Neural progenitor cell (in vitro differentiated cells): ENCODE measurements at regions not wholly inside any gene's neighbourhood (a gene's known extent, or its start where the extent isn't known, plus 50 kb on each side); places are given as distances from the start of the nearest gene placed in this dataset.

ENCODE experiments used
- DNase-seq: peaks from one replicate; pipeline ENCODE4 v3.0.0-alpha.2; 2016; ENCODE audit warnings: low spot score
- H2AFZ ChIP-seq: fragments of 200-600 bp; sonication (generic); replicated peaks from 2 replicates; pipeline ENCODE4 v1.6.1; 2016; ENCODE audit warnings: antibody characterized with exemption
- H3F3A ChIP-seq: fragments of 200-600 bp; sonication (generic); 2 replicates; pipeline ENCODE4 v1.6.1; 2016; ENCODE audit warnings: antibody characterized with exemption, low read depth
- H3K27ac ChIP-seq: fragments of 200-600 bp; sonication (generic); 2 replicates; pipeline ENCODE4 v1.5.1; 2016; ENCODE audit warnings: mild to moderate bottlenecking
- H3K27me3 ChIP-seq: fragments of 200-600 bp; sonication (generic); 2 replicates; pipeline ENCODE4 v1.6.1; 2016; ENCODE audit warnings: mild to moderate bottlenecking, moderate library complexity
- H3K36me3 ChIP-seq: fragments of 200-600 bp; sonication (generic); 2 replicates; pipeline ENCODE4 v1.5.1; 2016
- H3K4me1 ChIP-seq: fragments of 200-600 bp; sonication (generic); 2 replicates; pipeline ENCODE4 v1.6.1; 2016; ENCODE audit warnings: mixed run types
- H3K4me2 ChIP-seq: fragments of 200-600 bp; sonication (generic); 2 replicates; pipeline ENCODE4 v1.6.1; 2016
- H3K4me3 ChIP-seq: fragments of 200-600 bp; sonication (generic); 2 replicates; pipeline ENCODE4 v1.5.1; 2016
- H3K79me2 ChIP-seq: fragments of 200-600 bp; sonication (generic); 2 replicates; pipeline ENCODE4 v1.6.1; 2016; ENCODE audit warnings: low read depth
- H3K9ac ChIP-seq: fragments of 200-600 bp; sonication (generic); 2 replicates; pipeline ENCODE4 v1.6.1; 2016
- H3K9me3 ChIP-seq: fragments of 200-600 bp; sonication (generic); 2 replicates; pipeline ENCODE4 v1.5.1; 2016; ENCODE audit warnings: low read depth
- H4K20me1 ChIP-seq: fragments of 200-600 bp; sonication (generic); 2 replicates; pipeline ENCODE4 v1.6.1; 2016; ENCODE audit warnings: low read depth
- H3K27ac Mint-ChIP-seq: 3 replicates; pipeline ENCODE4 v1.8.0; 2021; ENCODE audit warnings: mixed read lengths
- H3K27me3 Mint-ChIP-seq: 2 replicates; pipeline ENCODE4 v1.8.0; 2022; ENCODE audit warnings: low read depth, mild to moderate bottlenecking, inconsistent platforms, moderate library complexity, mixed read lengths; ENCODE audit not compliant: insufficient read depth
- H3K36me3 Mint-ChIP-seq: 3 replicates; pipeline ENCODE4 v1.8.0; 2021; ENCODE audit warnings: mixed read lengths
- H3K4me1 Mint-ChIP-seq: 3 replicates; pipeline ENCODE4 v1.8.0; 2021; ENCODE audit warnings: mixed read lengths
- H3K4me3 Mint-ChIP-seq: 3 replicates; pipeline ENCODE4 v1.8.0; 2021; ENCODE audit warnings: mild to moderate bottlenecking, moderate library complexity, mixed read lengths
- H3K9me3 Mint-ChIP-seq: 3 replicates; pipeline ENCODE4 v1.8.0; 2020; ENCODE audit warnings: mixed read lengths
- EZH2 ChIP-seq: fragments of 200-600 bp; sonication (generic); IDR thresholded peaks from 2 replicates; pipeline ENCODE4 v1.6.1; 2017; ENCODE audit warnings: antibody characterized with exemption, mild to moderate bottlenecking, moderate library complexity
- EZH2phosphoT487 ChIP-seq: fragments of 200-600 bp; sonication (generic); IDR thresholded peaks from 2 replicates; pipeline ENCODE4 v1.6.1; 2017; ENCODE audit warnings: antibody characterized with exemption
- TF ChIP-seq, protein P1 (sequence below): fragments of 200-600 bp; sonication (generic); IDR thresholded peaks from 2 replicates; pipeline ENCODE4 v1.5.1; 2017; ENCODE audit warnings: antibody characterized with exemption, mild to moderate bottlenecking

DNA sequence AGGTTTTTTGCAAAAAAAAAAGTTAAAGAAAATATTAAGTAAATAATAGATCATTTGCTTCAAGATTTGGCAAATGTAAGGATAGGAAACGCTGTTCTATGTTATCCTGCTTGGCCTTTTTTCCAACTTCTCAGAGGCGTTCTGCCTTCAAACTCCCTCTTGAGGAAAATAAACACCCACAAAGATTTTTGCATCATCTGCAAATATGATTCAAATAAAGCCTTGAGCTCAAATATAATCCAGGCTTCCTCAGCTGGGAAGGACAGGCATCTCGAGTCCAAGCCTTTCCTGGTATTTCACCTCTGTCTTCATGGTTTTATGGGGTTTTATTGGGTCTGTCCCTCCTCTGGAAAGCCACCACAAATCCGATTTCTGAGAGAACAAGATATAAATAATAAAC lies 67.7 kb upstream of the PTPN1 start:
- no peak overlapping the region for H3K4me3 Mint-ChIP-seq
- peaks cover 3% of the 10 kb centered on the region for H3K27me3 Mint-ChIP-seq
- no peaks in the 10 kb centered on the region for H3K4me1 Mint-ChIP-seq
- H3F3A ChIP-seq: no peaks in the 10 kb centered on the region
- H3K27me3 ChIP-seq: no peaks in the 10 kb centered on the region
- TF ChIP-seq EZH2phosphoT487: no peak
- TF ChIP-seq EZH2: no peak
- TF ChIP-seq, protein P1, sequence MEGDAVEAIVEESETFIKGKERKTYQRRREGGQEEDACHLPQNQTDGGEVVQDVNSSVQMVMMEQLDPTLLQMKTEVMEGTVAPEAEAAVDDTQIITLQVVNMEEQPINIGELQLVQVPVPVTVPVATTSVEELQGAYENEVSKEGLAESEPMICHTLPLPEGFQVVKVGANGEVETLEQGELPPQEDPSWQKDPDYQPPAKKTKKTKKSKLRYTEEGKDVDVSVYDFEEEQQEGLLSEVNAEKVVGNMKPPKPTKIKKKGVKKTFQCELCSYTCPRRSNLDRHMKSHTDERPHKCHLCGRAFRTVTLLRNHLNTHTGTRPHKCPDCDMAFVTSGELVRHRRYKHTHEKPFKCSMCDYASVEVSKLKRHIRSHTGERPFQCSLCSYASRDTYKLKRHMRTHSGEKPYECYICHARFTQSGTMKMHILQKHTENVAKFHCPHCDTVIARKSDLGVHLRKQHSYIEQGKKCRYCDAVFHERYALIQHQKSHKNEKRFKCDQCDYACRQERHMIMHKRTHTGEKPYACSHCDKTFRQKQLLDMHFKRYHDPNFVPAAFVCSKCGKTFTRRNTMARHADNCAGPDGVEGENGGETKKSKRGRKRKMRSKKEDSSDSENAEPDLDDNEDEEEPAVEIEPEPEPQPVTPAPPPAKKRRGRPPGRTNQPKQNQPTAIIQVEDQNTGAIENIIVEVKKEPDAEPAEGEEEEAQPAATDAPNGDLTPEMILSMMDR: no peak
- no peaks in the 10 kb centered on the region for H3K9me3 Mint-ChIP-seq
- no peak overlapping the region for H3K27ac Mint-ChIP-seq
- H3K4me2 ChIP-seq: no peak overlapping the region
- H3K9me3 ChIP-seq: no peaks in the 10 kb centered on the region
- no peaks in the 10 kb centered on the region for H3K4me1 ChIP-seq
- H2AFZ ChIP-seq: no peak overlapping the region
- no peaks in the 10 kb centered on the region for H3K36me3 Mint-ChIP-seq
- no peaks in the 10 kb centered on the region for H3K36me3 ChIP-seq
- no peaks in the 10 kb centered on the region for H3K79me2 ChIP-seq
- H4K20me1 ChIP-seq: no peaks in the 10 kb centered on the region
- H3K4me3 ChIP-seq: no peak overlapping the region
- H3K9ac ChIP-seq: no peak overlapping the region
- no peak overlapping the region for H3K27ac ChIP-seq
- no peak for DNase-seq

DNA sequence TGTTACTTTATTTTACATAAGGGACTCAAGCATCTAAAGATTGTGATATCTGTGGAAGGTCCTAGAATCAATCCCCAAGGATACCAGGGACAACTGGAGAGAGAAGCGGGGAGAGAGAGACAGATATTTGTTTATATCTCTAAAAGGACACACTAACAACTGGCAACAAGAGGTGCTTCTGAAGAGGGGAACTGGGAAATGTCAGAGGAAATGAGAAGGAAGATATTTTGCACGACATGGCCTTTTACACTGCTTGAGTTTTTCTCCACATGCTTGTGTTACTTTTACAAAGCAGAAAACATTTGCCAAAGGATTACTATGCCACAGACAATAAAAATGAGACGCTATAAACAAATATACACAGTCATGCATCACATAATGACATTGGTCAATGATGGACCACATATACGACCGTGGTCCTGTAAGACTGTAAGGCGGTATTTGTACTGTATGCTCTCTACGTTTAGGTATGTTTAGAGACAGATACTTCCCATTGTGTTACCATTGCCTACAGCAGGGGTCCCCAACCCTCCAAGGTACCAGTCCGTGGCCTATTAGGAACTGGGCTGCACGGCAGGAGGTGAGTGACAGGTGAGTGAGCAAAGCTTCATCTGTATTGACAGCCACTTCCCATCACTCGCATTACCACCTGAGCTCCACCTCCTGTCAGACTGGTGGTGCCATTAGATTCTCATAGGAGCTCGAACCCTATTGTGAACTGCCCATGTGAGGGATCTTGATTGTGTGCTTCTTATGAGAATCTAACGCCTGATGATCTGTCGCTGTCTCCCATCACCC lies 64.6 kb upstream of the PTPN1 start:
- H3K4me2 ChIP-seq: no peak overlapping the region
- peaks cover 2% of the 10 kb centered on the region for H3K4me1 Mint-ChIP-seq
- H3K27me3 ChIP-seq: no peaks in the 10 kb centered on the region
- TF ChIP-seq EZH2phosphoT487 (no peak), EZH2 (no peak)
- TF ChIP-seq, protein P1: no peak
- H3K27ac ChIP-seq: no peak overlapping the region
- no peak overlapping the region for H3K4me3 Mint-ChIP-seq
- no peaks in the 10 kb centered on the region for H3K9me3 ChIP-seq
- DNase-seq: no peak
- no peaks in the 10 kb centered on the region for H3K36me3 ChIP-seq
- H2AFZ ChIP-seq: no peak overlapping the region
- H3K36me3 Mint-ChIP-seq: no peaks in the 10 kb centered on the region
- no peaks in the 10 kb centered on the region for H3K4me1 ChIP-seq
- H3K27ac Mint-ChIP-seq: no peak overlapping the region
- H3K27me3 Mint-ChIP-seq: peaks cover 6% of the 10 kb centered on the region
- H4K20me1 ChIP-seq: no peaks in the 10 kb centered on the region
- no peaks in the 10 kb centered on the region for H3K9me3 Mint-ChIP-seq
- H3F3A ChIP-seq: no peaks in the 10 kb centered on the region
- no peaks in the 10 kb centered on the region for H3K79me2 ChIP-seq
- H3K4me3 ChIP-seq: no peak overlapping the region
- no peak overlapping the region for H3K9ac ChIP-seq

DNA sequence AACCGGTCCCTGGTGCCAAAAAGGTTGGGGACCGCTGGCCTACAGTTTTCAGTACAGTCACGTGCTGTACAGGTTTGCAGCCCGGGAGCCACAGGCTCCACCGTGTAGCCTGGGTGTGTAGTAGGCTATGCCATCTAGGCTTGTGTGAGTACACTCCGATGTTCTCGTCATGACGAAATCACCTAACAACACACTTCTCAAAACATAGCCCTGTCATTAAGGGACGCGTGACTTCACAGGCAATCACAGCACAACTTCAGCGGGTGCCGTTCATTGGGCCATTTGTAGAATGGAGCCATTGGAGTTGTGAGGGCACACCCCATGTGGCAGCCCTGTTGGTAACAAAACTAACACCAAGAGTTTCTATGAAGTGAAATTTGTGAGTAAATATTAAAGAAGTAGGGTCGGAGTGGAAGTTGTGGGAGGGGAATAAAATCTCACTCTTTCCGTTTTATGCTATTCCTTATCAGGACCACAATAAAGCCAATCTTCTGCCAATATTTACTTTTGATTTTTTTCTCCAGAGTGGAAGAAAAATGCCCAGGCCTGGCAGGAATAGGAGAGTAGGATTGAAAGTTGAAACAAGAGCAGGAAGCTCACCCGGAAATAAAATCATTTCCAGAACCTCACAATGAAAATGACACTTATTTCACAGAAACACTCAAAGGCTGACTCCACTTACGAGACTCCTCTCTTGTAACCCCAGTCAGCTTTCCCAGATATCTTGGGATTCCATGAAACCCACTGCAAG lies 63.7 kb upstream of the PTPN1 start:
- no peak overlapping the region for H3K27ac Mint-ChIP-seq
- peaks cover 12% of the 10 kb centered on the region for H3K4me1 Mint-ChIP-seq
- Histone ChIP-seq H3K9me3 (no peaks in the 10 kb centered on the region), H3K79me2 (no peaks in the 10 kb centered on the region), H3K36me3 (no peaks in the 10 kb centered on the region), H3K27ac (no peak overlapping the region), H3K9ac (no peak overlapping the region), H3K4me1 (no peaks in the 10 kb centered on the region), H3F3A (no peaks in the 10 kb centered on the region), H3K4me2 (no peak overlapping the region), H4K20me1 (no peaks in the 10 kb centered on the region), H3K27me3 (peaks cover 5% of the 10 kb centered on the region), H2AFZ (no peak overlapping the region), H3K4me3 (no peak overlapping the region)
- peaks cover 6% of the 10 kb centered on the region for H3K27me3 Mint-ChIP-seq
- DNase-seq: no peak
- TF ChIP-seq, protein P1: no peak
- TF ChIP-seq EZH2 (no peak), EZH2phosphoT487 (no peak)
- H3K36me3 Mint-ChIP-seq: no peaks in the 10 kb centered on the region
- no peaks in the 10 kb centered on the region for H3K9me3 Mint-ChIP-seq
- H3K4me3 Mint-ChIP-seq: no peak overlapping the region
